Caco-2 (cell line): ENCODE measurements at regions not wholly inside any gene's neighbourhood (a gene's known extent, or its start where the extent isn't known, plus 50 kb on each side); places are given as distances from the start of the nearest gene placed in this dataset.
"Not testable (repeated sequence)": the region's sequence is repeated elsewhere in the genome, so short reads cannot be mapped to it uniquely, and the experiment has no call there.

Source experiments
- BruUV-seq: library from RNA; stranded (reverse); fragments of 400-500 nt; replicated peaks from 2 replicates; lab custom pipeline; 2021; lab: Mats Ljungman, UMichigan
- CTCF ChIA-PET: fragments of 300-600 bp; sonication (Branson Sonifier 250); formaldehyde crosslinking; loops from one replicate; lab custom pipeline; 2022; ENCODE audit warnings: antibody characterized with exemption; lab: Charles Lee
- POLR2A ChIA-PET: fragments of 300-600 bp; sonication (Branson Sonifier 250); formaldehyde crosslinking; loops from one replicate; lab custom pipeline; 2022; ENCODE audit warnings: antibody characterized with exemption; lab: Charles Lee
- DNase-seq, 2 experiments: peaks; one replicate each; pipeline versions ENCODE4 v3.0.0 to v3.0.0-alpha.2; 2020 to 2022
- H3K27me3 ChIP-seq: replicated peaks from 2 replicates; pipeline ENCODE4 v1.6.0; 2011; ENCODE audit warnings: low read length; ENCODE audit not compliant: control insufficient read depth, insufficient read depth
- H3K36me3 ChIP-seq: 2 replicates; pipeline ENCODE4 v1.5.1; 2011; ENCODE audit warnings: low read length; ENCODE audit not compliant: control insufficient read depth, insufficient read depth
- H3K4me1 ChIP-seq: fragments of 250-450 bp; sonication (Bioruptor Pico); 2 replicates; pipeline ENCODE4 v1.5.1; 2020; ENCODE audit warnings: mild to moderate bottlenecking
- H3K4me3 ChIP-seq: 2 replicates; pipeline ENCODE4 v1.5.1; 2011; ENCODE audit warnings: low read depth, mild to moderate bottlenecking, control low read depth, low read length
- H3K9me3 ChIP-seq: fragments of 250-450 bp; sonication (Bioruptor Pico); 2 replicates; pipeline ENCODE4 v1.5.1; 2020; ENCODE audit warnings: mild to moderate bottlenecking, moderate library complexity
- H3K27ac Mint-ChIP-seq: one replicate; pipeline ENCODE4 v1.8.0; 2022; ENCODE audit warnings: mixed read lengths; ENCODE audit not compliant: unreplicated experiment
- H3K27me3 Mint-ChIP-seq: one replicate; pipeline ENCODE4 v1.8.0; 2022; ENCODE audit warnings: mixed read lengths; ENCODE audit not compliant: insufficient read depth, unreplicated experiment
- H3K36me3 Mint-ChIP-seq: one replicate; pipeline ENCODE4 v1.8.0; 2022; ENCODE audit warnings: mild to moderate bottlenecking, mixed read lengths; ENCODE audit not compliant: insufficient read depth, unreplicated experiment
- H3K4me1 Mint-ChIP-seq: one replicate; pipeline ENCODE4 v1.8.0; 2022; ENCODE audit warnings: low read depth, mixed read lengths; ENCODE audit not compliant: unreplicated experiment
- H3K4me3 Mint-ChIP-seq: one replicate; pipeline ENCODE4 v1.8.0; 2022; ENCODE audit warnings: mild to moderate bottlenecking, moderate library complexity, mixed read lengths; ENCODE audit not compliant: unreplicated experiment
- H3K9me3 Mint-ChIP-seq: one replicate; pipeline ENCODE4 v1.8.0; 2022; ENCODE audit warnings: mixed read lengths; ENCODE audit not compliant: unreplicated experiment
- intact Hi-C: fragments of 100-400 bp; cut with micrococcal nuclease; formaldehyde crosslinking; loops from one replicate; pipeline ENCODE4 v1.10.0; 2022; ENCODE audit not compliant: unreplicated experiment
- TF ChIP-seq, protein P1 (sequence below), 2 experiments: fragments of 200-600 bp in 1 of 2; IDR thresholded peaks; 1 replicate in 1 of 2; 2 replicates in 1 of 2; pipeline versions ENCODE4 v1.5.1 to v1.8.0; 2011 to 2022; ENCODE audit warnings: antibody characterized with exemption in 1 of 2, control low read depth in 1 of 2, inconsistent platforms in 1 of 2, low read depth in 1 of 2, low read length in 1 of 2, mild to moderate bottlenecking in 1 of 2, moderate library complexity in 1 of 2; ENCODE audit not compliant: insufficient read depth in 1 of 2, severe bottlenecking in 1 of 2, unreplicated experiment in 1 of 2

DNA sequence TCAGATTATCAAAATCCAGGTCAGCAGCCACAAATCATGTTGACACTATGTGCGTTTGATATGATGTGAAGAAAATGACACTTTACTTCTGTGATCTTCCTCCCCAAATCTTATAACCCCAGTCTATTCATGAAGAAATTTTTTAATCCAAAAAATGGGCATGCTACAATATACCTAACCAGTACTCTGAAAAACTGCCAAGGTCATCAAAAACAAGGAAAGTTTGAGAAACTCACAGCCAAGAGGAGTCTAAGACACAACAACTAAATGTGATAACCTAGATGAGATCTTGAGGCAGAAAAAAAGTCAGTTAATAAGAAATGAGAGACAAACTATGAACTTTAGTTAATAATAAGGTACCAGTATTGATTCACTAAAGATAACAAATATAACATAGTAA is 200.6 kb upstream of the IRAK1BP1 start:
- TF ChIP-seq, protein P1, sequence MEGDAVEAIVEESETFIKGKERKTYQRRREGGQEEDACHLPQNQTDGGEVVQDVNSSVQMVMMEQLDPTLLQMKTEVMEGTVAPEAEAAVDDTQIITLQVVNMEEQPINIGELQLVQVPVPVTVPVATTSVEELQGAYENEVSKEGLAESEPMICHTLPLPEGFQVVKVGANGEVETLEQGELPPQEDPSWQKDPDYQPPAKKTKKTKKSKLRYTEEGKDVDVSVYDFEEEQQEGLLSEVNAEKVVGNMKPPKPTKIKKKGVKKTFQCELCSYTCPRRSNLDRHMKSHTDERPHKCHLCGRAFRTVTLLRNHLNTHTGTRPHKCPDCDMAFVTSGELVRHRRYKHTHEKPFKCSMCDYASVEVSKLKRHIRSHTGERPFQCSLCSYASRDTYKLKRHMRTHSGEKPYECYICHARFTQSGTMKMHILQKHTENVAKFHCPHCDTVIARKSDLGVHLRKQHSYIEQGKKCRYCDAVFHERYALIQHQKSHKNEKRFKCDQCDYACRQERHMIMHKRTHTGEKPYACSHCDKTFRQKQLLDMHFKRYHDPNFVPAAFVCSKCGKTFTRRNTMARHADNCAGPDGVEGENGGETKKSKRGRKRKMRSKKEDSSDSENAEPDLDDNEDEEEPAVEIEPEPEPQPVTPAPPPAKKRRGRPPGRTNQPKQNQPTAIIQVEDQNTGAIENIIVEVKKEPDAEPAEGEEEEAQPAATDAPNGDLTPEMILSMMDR (IDR thresholded peaks at IDR 0.05; ENCODE audit: insufficient read depth in 1 of 2, low read depth in 1 of 2, low read length in 1 of 2, severe bottlenecking in 1 of 2, unreplicated experiment in 1 of 2) = no peak
- H3K36me3 Mint-ChIP-seq = no peaks in the 10 kb centered on the region
- POLR2A ChIA-PET = no interaction called here
- H3K27me3 Mint-ChIP-seq = no peaks in the 10 kb centered on the region
- H3K4me1 Mint-ChIP-seq = no peaks in the 10 kb centered on the region
- BruUV-seq = no TSS peak
- Histone ChIP-seq H3K36me3 (no peaks in the 10 kb centered on the region), H3K4me3 (no peak overlapping the region), H3K4me1 (no peaks in the 10 kb centered on the region), H3K9me3 (no peaks in the 10 kb centered on the region), H3K27me3 (no peaks in the 10 kb centered on the region)
- no peaks in the 10 kb centered on the region for H3K9me3 Mint-ChIP-seq
- no peak for DNase-seq
- CTCF ChIA-PET = no interaction called here
- H3K27ac Mint-ChIP-seq = no peak overlapping the region
- intact Hi-C loops = no loop called here
- no peak overlapping the region for H3K4me3 Mint-ChIP-seq

- no TSS peak for BruUV-seq
- H3K27ac Mint-ChIP-seq = no peak overlapping the region
Observed at GRCh38 chr6:78670156-78670555, 197.2 kb upstream of the IRAK1BP1 start.

GRCh38 chr6:78670802-78671201 is 196.5 kb upstream of the IRAK1BP1 start:
- ChIA-PET POLR2A (no interaction called here), CTCF (no interaction called here)
- BruUV-seq = no TSS peak
- no peak overlapping the region for H3K27ac Mint-ChIP-seq
- no peak overlapping the region for H3K4me3 Mint-ChIP-seq
- no peaks in the 10 kb centered on the region for H3K36me3 ChIP-seq
- no peaks in the 10 kb centered on the region for H3K27me3 Mint-ChIP-seq
- TF ChIP-seq, protein P1 (IDR thresholded peaks at IDR 0.05; ENCODE audit: insufficient read depth in 1 of 2, low read depth in 1 of 2, low read length in 1 of 2, severe bottlenecking in 1 of 2, unreplicated experiment in 1 of 2) = no peak
- intact Hi-C loops = no loop called here
- H3K9me3 ChIP-seq = no peaks in the 10 kb centered on the region
- H3K4me1 ChIP-seq = no peaks in the 10 kb centered on the region
- DNase-seq = no peak
- no peak overlapping the region for H3K4me3 ChIP-seq
- H3K36me3 Mint-ChIP-seq = no peaks in the 10 kb centered on the region
- H3K9me3 Mint-ChIP-seq = no peaks in the 10 kb centered on the region
- H3K4me1 Mint-ChIP-seq = no peaks in the 10 kb centered on the region
- H3K27me3 ChIP-seq = no peaks in the 10 kb centered on the region

More at GRCh38 chr6:78670156-78670555, 197.2 kb upstream of the IRAK1BP1 start:
- Mint-ChIP-seq H3K4me1 (no peaks in the 10 kb centered on the region), H3K36me3 (no peaks in the 10 kb centered on the region), H3K4me3 (no peak overlapping the region), H3K27me3 (no peaks in the 10 kb centered on the region), H3K9me3 (no peaks in the 10 kb centered on the region)
- intact Hi-C loops = no loop called here
- ChIA-PET POLR2A (no interaction called here), CTCF (no interaction called here)
- Histone ChIP-seq H3K4me1 (no peaks in the 10 kb centered on the region), H3K4me3 (no peak overlapping the region), H3K27me3 (no peaks in the 10 kb centered on the region), H3K36me3 (no peaks in the 10 kb centered on the region), H3K9me3 (no peaks in the 10 kb centered on the region)
- DNase-seq = no peak
- TF ChIP-seq, protein P1 (IDR thresholded peaks at IDR 0.05; ENCODE audit: insufficient read depth in 1 of 2, low read depth in 1 of 2, low read length in 1 of 2, severe bottlenecking in 1 of 2, unreplicated experiment in 1 of 2) = no peak

- H3K36me3 Mint-ChIP-seq, H3K9me3 ChIP-seq, POLR2A ChIA-PET, H3K4me1 ChIP-seq, H3K27me3 Mint-ChIP-seq, H3K9me3 Mint-ChIP-seq, CTCF ChIA-PET, BruUV-seq, H3K4me3 ChIP-seq, H3K4me3 Mint-ChIP-seq, H3K4me1 Mint-ChIP-seq, H3K27ac Mint-ChIP-seq, intact Hi-C loops, H3K36me3 ChIP-seq, H3K27me3 ChIP-seq: not testable (repeated sequence)
- peak in 1 of 2 experiments; percentile 22 for DNase-seq
Observed at GRCh38 chr6:78676069-78677007, 191.0 kb upstream of the IRAK1BP1 start.
